HCT116 (cell line): ENCODE measurements at regions not wholly inside any gene's neighbourhood (a gene's known extent, or its start where the extent isn't known, plus 50 kb on each side); places are given as distances from the start of the nearest gene placed in this dataset.

Experiments
- CTCF ChIP-seq, 3 experiments: fragments of 200-600 bp in 1 of 3; sonication (generic) in 1 of 3; IDR thresholded peaks in 2 of 3; conservative IDR thresholded peaks in 1 of 3; 2 replicates each; pipeline ENCODE4 v1.5.1; 2012 to 2017; ENCODE audit warnings: low read depth in 2 of 3, low read length in 2 of 3, antibody characterized with exemption in 1 of 3, borderline replicate concordance in 1 of 3, control low read depth in 1 of 3, mild to moderate bottlenecking in 1 of 3, mixed read lengths in 1 of 3, mixed run types in 1 of 3, moderate library complexity in 1 of 3; ENCODE audit not compliant: insufficient read depth in 1 of 3
- ELF1 ChIP-seq: IDR thresholded peaks from 2 replicates; pipeline ENCODE4 v1.6.1; 2012; ENCODE audit warnings: low read depth, borderline replicate concordance
- EZH2 ChIP-seq: fragments of 200-600 bp; sonication (generic); IDR thresholded peaks from 2 replicates; pipeline ENCODE4 v1.6.1; 2017; ENCODE audit warnings: antibody characterized with exemption, mixed run types
- POLR2A ChIP-seq: IDR thresholded peaks from 2 replicates; pipeline ENCODE4 v1.7.0; 2011; ENCODE audit warnings: borderline replicate concordance; ENCODE audit not compliant: insufficient read depth, insufficient read length; ENCODE audit errors: extremely low read depth
- RAD21 ChIP-seq: IDR thresholded peaks from 2 replicates; pipeline ENCODE4 v1.6.1; 2012; ENCODE audit warnings: low read depth, mild to moderate bottlenecking
- SP1 ChIP-seq: IDR thresholded peaks from 2 replicates; pipeline ENCODE4 v1.6.1; 2012; ENCODE audit warnings: low read depth
- SRF ChIP-seq: IDR thresholded peaks from 2 replicates; pipeline ENCODE4 v1.6.1; 2012; ENCODE audit warnings: low read depth

DNA sequence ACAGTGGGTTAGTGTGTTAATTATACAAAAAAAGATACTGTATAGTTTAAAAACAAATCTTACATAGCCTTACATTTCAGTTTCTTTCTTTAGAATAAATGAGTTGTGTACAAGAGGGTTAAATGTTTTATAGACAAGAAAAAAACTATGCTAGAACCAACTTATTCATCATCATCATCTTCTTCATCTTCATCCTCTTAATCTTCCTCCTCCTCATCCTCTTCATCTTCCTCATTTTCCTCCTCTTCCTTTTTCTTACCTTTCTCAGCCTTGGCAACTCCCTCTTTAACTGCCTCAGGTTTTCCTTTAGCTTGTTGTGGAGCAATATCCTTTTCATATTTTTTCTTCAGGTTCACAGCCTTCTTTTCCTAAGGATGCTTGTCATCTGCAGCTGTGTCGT lies 53.7 kb downstream of the RPS12 start:
- TF ChIP-seq CTCF (IDR thresholded peaks at IDR 0.05 in 2 of 3, conservative IDR thresholded peaks at IDR 0.05 in 1 of 3; ENCODE audit: borderline replicate concordance in 1 of 3, insufficient read depth in 1 of 3, low read depth in 2 of 3, low read length in 2 of 3) = no peak
- TF ChIP-seq SP1 = no peak
- TF ChIP-seq POLR2A = no peak
- no peak for TF ChIP-seq SRF
- TF ChIP-seq RAD21 = no peak
- no peak for TF ChIP-seq EZH2
- TF ChIP-seq ELF1 = no peak
